SU-DHL-6 (cell line): ENCODE measurements at regions not wholly inside any gene's neighbourhood (a gene's known extent, or its start where the extent isn't known, plus 50 kb on each side); places are given as distances from the start of the nearest gene placed in this dataset.

Experiments
- EZH2phosphoT487 ChIP-seq: fragments of 200-600 bp; sonication (generic), shearing (Covaris generic); conservative IDR thresholded peaks from 2 replicates; pipeline ENCODE4 v1.6.1; 2018; ENCODE audit warnings: mild to moderate bottlenecking, antibody characterized with exemption, low read length, moderate library complexity, mixed read lengths
- TF ChIP-seq, protein P1 (sequence below): fragments of 200-600 bp; sonication (generic); IDR thresholded peaks from one replicate; pipeline ENCODE4 v1.5.1; 2017; ENCODE audit warnings: antibody characterized with exemption, mild to moderate bottlenecking, low read length, moderate library complexity; ENCODE audit not compliant: insufficient read depth, poor library complexity, severe bottlenecking

GRCh38 chr20:11646359-11646758 is 271.3 kb upstream of the BTBD3 start:
- TF ChIP-seq, protein P1, sequence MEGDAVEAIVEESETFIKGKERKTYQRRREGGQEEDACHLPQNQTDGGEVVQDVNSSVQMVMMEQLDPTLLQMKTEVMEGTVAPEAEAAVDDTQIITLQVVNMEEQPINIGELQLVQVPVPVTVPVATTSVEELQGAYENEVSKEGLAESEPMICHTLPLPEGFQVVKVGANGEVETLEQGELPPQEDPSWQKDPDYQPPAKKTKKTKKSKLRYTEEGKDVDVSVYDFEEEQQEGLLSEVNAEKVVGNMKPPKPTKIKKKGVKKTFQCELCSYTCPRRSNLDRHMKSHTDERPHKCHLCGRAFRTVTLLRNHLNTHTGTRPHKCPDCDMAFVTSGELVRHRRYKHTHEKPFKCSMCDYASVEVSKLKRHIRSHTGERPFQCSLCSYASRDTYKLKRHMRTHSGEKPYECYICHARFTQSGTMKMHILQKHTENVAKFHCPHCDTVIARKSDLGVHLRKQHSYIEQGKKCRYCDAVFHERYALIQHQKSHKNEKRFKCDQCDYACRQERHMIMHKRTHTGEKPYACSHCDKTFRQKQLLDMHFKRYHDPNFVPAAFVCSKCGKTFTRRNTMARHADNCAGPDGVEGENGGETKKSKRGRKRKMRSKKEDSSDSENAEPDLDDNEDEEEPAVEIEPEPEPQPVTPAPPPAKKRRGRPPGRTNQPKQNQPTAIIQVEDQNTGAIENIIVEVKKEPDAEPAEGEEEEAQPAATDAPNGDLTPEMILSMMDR, result no peak
- no peak for TF ChIP-seq EZH2phosphoT487
